Stimulated activated CD8-positive, alpha-beta memory T cell treated with anti-CD3 and anti-CD28 coated beads, Interleukin-7, amount 100 ng/mL, for 4 hours (primary cell): ENCODE measurements at regions not wholly inside any gene's neighbourhood (a gene's known extent, or its start where the extent isn't known, plus 50 kb on each side); places are given as distances from the start of the nearest gene placed in this dataset.

Experiments used
- DNase-seq, 2 donors: peaks; one replicate each; pipeline ENCODE4 v3.0.0-alpha.2; 2020; ENCODE audit warnings: low read depth in 2 of 2

- no peak for DNase-seq
Observed at GRCh38 chr10:128871671-128872231, 595.3 kb upstream of the MGMT start.

- DNase-seq: no peak
Observed at GRCh38 chr10:128873411-128874054, 593.5 kb upstream of the MGMT start.

GRCh38 chr10:128874331-128874730 is 592.7 kb upstream of the MGMT start:
- no peak for DNase-seq

- no peak for DNase-seq
Observed at GRCh38 chr10:128875030-128875744, 591.9 kb upstream of the MGMT start.

- DNase-seq: no peak
Observed at GRCh38 chr10:128875956-128876736, 590.9 kb upstream of the MGMT start.

GRCh38 chr10:128877141-128877540 is 589.9 kb upstream of the MGMT start:
- DNase-seq: no peak

- DNase-seq: no peak
Observed at GRCh38 chr10:128877936-128878335, 589.1 kb upstream of the MGMT start.

- no peak for DNase-seq
Observed at GRCh38 chr10:128879030-128879429, 588.0 kb upstream of the MGMT start.

GRCh38 chr10:128879441-128880140 is 587.5 kb upstream of the MGMT start:
- DNase-seq: no peak

- no peak for DNase-seq
Observed at GRCh38 chr10:128880159-128880725, 586.8 kb upstream of the MGMT start.

- no peak for DNase-seq
Observed at GRCh38 chr10:128881086-128881485, 586.0 kb upstream of the MGMT start.

GRCh38 chr10:128883231-128884032 is 583.6 kb upstream of the MGMT start:
- no peak for DNase-seq

- DNase-seq: no peak
Observed at GRCh38 chr10:128884033-128884425, 583.0 kb upstream of the MGMT start.

- DNase-seq: no peak
Observed at GRCh38 chr10:128884496-128885072, 582.5 kb upstream of the MGMT start.

GRCh38 chr10:128885573-128886555 is 581.2 kb upstream of the MGMT start:
- DNase-seq: no peak

GRCh38 chr10:128887856-128888255 is 579.2 kb upstream of the MGMT start:
- no peak for DNase-seq

GRCh38 chr10:128892005-128892404 is 575.0 kb upstream of the MGMT start:
- DNase-seq: no peak

GRCh38 chr10:128894641-128895040 is 572.4 kb upstream of the MGMT start:
- no peak for DNase-seq

- no peak for DNase-seq
Observed at GRCh38 chr10:128895473-128895872, 571.6 kb upstream of the MGMT start.
